ENCODE measurements at regions not wholly inside any gene's neighbourhood (a gene's known extent, or its start where the extent isn't known, plus 50 kb on each side); places are given as distances from the start of the nearest gene placed in this dataset.
A peak's percentile ranks its signal among the peaks of the same experiment; 100 is the strongest.

DNA sequence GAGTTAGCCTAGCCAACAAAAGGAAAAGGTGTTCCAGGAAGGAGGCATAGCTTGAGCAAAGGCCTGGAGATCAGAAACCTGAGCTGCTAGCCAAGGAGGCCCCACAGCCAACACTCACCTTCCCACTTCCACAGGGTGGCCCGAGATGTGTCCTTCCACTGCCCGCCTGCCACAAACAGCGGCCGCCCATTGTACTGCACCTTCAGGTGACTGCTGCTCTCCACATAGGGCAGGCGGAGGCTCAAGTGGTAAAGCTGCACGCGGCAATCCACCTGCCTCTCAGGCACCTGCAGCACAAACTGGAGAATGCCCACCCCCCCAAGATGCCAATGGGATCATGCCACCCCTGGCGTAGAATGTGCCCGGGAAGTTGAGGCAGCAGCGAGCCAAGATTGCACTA is 111.5 kb downstream of the RMI2 start:
- ATAC-seq (no peak), DNase-seq (ENCODE audit: low spot score in 2 of 2) (no peak)
- H3K27ac Mint-ChIP-seq: no peak overlapping the region
- H3K36me3 Mint-ChIP-seq: no peaks in the 10 kb centered on the region
- no peaks in the 10 kb centered on the region for H3K9me3 Mint-ChIP-seq

- ATAC-seq: no peak
- Mint-ChIP-seq H3K27ac (no peak overlapping the region), H3K9me3 (no peaks in the 10 kb centered on the region), H3K36me3 (no peaks in the 10 kb centered on the region)
- DNase-seq (ENCODE audit: low spot score in 2 of 2): no peak
Measured at GRCh38 chr16:11459722-11460121, 114.5 kb downstream of the RMI2 start.

DNA sequence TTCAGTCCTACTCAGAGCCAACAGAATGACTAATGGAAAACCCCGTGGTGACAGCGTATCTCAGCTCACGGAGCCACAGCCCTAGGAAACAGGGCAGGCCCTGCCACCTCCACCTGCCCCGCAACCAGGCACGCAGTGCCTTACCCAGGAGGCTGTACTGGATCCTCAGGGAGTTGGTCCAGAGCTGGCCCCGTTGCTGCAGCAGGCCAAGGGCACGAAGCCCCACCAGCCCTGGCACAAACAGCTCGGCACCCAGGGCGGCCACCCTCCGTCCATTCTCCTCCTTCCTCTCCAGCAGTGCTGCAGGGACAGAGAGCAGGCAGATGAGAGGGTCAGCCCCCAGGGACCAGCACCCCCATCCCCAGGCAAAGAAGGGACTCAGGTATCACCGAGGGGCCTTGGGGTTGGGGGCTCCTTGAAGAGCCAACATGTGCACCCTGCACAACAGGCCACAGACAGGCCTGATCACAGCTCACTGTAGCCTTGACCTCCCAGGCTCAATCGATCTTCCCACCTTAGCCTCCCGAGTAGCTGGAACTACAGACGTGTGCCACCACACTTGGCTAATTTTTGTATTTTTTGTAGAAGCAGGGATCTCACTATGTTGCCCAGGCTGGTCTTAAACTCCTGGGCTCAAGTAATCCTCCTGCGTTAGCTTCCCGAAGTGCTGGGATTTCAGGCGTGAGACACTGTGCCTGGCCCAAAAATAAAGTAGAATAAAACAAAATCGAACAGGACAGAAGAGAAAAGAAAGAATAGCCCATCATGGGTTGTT is 115.7 kb downstream of the RMI2 start:
- Mint-ChIP-seq H3K9me3 (no peaks in the 10 kb centered on the region), H3K27ac (peak overlapping the region in 1 of 2 donors; percentile 29), H3K36me3 (no peaks in the 10 kb centered on the region)
- no peak for ATAC-seq
- no peak for DNase-seq (ENCODE audit: low spot score in 2 of 2)

DNA sequence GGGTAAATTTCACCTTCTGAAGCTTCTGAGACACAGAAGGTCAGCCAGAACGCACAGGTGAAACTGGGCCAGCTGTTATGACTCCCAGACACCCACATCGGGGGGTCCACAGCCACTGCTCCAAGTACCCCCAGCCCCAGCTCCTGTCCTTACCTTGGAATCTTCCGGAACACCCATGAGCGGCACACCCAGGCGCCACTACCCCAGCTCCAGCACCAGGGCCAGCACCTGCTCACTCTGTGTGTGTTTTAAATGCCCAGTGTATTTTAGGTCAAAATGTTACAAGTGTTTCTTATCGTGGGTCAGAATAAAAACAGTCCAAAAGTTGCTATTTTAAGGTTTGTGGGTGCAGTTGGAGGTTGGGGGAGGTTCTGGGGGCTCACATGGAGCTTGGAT is 116.3 kb downstream of the RMI2 start:
- DNase-seq (ENCODE audit: low spot score in 2 of 2): no peak
- no peaks in the 10 kb centered on the region for H3K9me3 Mint-ChIP-seq
- H3K36me3 Mint-ChIP-seq: no peaks in the 10 kb centered on the region
- H3K27ac Mint-ChIP-seq: peak overlapping the region; percentile 22 to 29
- no peak for ATAC-seq

- Mint-ChIP-seq H3K9me3 (no peaks in the 10 kb centered on the region), H3K36me3 (no peaks in the 10 kb centered on the region), H3K27ac (peak overlapping the region in 1 of 2 donors; percentile 1)
- DNase-seq (ENCODE audit: low spot score in 2 of 2): no peak
- no peak for ATAC-seq
Measured at GRCh38 chr16:11462036-11462435, 116.8 kb downstream of the RMI2 start.

GRCh38 chr16:11462861-11463260 is 117.6 kb downstream of the RMI2 start:
- Mint-ChIP-seq H3K9me3 (no peaks in the 10 kb centered on the region), H3K27ac (peak overlapping the region in 1 of 2 donors; percentile 1), H3K36me3 (no peaks in the 10 kb centered on the region)
- no peak for DNase-seq (ENCODE audit: low spot score in 2 of 2)
- ATAC-seq: no peak

DNA sequence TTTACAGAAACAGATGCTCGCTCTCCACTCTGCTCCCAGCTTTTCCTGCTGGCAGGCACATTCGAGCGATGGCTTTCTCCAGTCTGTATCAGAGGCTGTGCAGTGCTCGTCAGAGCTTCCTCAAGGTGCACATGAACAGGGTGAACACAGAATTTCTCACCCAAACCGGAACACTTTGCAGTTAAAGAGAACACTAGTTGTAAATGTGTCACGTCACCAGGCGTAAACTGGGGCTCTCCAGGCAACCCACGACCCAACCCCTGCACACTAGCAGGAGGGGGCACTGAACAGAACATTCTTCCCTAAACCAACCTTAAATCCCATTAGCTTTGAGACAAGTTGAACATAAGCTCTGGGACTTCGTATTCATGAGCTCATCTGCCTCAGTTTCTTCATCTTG is 119.0 kb downstream of the RMI2 start:
- no peak for DNase-seq (ENCODE audit: low spot score in 2 of 2)
- Mint-ChIP-seq H3K9me3 (no peaks in the 10 kb centered on the region), H3K36me3 (no peaks in the 10 kb centered on the region), H3K27ac (no peak overlapping the region)
- ATAC-seq: no peak

- no peaks in the 10 kb centered on the region for H3K36me3 Mint-ChIP-seq
- ATAC-seq (no peak), DNase-seq (ENCODE audit: low spot score in 2 of 2) (no peak)
- H3K27ac Mint-ChIP-seq: no peak overlapping the region
- no peaks in the 10 kb centered on the region for H3K9me3 Mint-ChIP-seq
Measured at GRCh38 chr16:11465675-11466074, 120.4 kb downstream of the RMI2 start.

DNA sequence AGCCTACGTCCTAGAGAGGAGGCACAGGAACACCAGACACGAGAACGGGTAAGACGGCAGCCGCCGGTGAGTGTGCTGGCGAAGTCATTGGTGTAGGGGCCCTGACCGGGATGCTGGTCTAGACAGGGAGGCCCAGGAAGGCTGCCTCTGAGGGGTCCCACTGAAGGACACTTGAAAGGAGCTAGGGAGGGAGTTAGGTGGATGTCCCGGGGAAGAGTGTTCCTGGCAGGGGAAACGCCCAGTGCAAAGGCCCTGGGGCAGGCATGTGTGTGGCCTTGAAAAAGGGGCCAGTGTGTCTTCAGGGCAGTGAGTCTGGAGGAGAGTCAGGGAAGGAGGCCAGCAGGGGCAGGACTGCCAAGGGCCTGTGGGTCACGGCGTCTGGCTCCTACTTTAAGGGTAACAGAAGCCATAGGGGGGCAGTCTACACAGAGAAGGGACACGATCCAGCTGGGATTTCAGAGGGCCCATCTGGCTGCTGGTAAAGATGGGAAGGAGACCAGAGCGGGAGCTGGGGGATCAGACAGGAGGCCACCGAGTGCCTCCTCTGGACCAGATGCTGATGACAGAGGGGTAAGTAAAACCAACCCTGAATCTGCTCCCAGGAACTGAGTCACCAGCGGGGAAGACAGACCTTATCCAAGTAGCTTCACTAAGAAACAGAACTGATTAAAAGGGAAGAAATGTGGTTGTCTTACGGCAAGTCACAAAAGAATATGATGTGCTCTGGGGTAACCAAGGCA is 115.9 kb downstream of the LITAF start:
- Mint-ChIP-seq H3K27ac (peak overlapping the region in 1 of 2 donors; percentile 70), H3K36me3 (no peaks in the 10 kb centered on the region), H3K9me3 (no peaks in the 10 kb centered on the region)
- DNase-seq (ENCODE audit: low spot score in 2 of 2): no peak
- ATAC-seq: no peak

GRCh38 chr16:11471548-11471947 is 115.2 kb downstream of the LITAF start:
- ATAC-seq: no peak

DNA sequence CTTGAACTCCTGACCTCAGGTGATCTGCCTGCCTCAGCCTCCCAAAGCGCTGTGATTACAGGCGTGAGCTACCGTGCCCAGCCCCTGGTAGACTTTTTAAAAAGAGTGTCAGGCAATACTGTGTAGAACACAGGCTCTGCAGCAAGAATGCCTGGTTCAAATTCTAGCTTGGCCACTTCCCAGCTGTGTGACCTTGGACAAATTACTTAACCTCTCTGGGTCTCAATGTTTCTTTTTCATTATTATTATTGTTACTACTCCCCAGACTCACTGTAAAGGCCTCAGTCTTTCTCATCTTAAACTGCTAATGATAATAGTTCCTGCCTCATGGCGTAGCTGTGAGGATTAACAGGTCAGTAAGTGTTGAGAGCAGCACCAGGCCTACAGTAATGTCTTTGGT is 114.3 kb downstream of the LITAF start:
- ATAC-seq (no peak), DNase-seq (ENCODE audit: low spot score in 2 of 2) (no peak)
- Mint-ChIP-seq H3K36me3 (no peaks in the 10 kb centered on the region), H3K9me3 (no peaks in the 10 kb centered on the region), H3K27ac (peak overlapping the region in 1 of 2 donors; percentile 44)

More at GRCh38 chr16:11471548-11471947, 115.2 kb downstream of the LITAF start:
- DNase-seq (ENCODE audit: low spot score in 2 of 2): no peak
- H3K9me3 Mint-ChIP-seq: no peaks in the 10 kb centered on the region
- H3K27ac Mint-ChIP-seq: no peak overlapping the region
- H3K36me3 Mint-ChIP-seq: no peaks in the 10 kb centered on the region

DNA sequence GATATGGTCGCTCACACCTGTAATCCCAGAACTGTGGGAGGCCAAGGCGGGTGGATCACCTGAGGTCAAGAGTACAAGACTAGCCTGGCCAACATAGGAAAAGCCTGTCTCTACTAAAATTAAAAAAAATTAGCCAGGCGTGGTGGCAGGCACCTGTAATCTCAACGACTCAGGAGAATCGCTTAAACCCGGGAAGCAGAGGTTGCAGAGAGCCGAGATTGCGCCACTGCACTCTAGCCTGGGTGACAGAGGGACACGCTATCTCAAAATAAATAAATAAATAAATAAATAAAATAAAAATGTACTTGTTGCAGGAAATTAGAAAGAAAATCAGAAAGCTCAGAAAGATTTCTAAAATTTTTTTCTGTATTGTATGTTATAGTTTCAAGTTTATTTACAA is 113.9 kb downstream of the LITAF start:
- Mint-ChIP-seq H3K36me3 (no peaks in the 10 kb centered on the region), H3K9me3 (no peaks in the 10 kb centered on the region), H3K27ac (no peak overlapping the region)
- no peak for DNase-seq (ENCODE audit: low spot score in 2 of 2)
- no peak for ATAC-seq

GRCh38 chr16:11473728-11474127 is 113.0 kb downstream of the LITAF start:
- DNase-seq (ENCODE audit: low spot score in 2 of 2): no peak
- H3K27ac Mint-ChIP-seq: no peak overlapping the region
- ATAC-seq: no peak
- H3K36me3 Mint-ChIP-seq: no peaks in the 10 kb centered on the region
- no peaks in the 10 kb centered on the region for H3K9me3 Mint-ChIP-seq

DNA sequence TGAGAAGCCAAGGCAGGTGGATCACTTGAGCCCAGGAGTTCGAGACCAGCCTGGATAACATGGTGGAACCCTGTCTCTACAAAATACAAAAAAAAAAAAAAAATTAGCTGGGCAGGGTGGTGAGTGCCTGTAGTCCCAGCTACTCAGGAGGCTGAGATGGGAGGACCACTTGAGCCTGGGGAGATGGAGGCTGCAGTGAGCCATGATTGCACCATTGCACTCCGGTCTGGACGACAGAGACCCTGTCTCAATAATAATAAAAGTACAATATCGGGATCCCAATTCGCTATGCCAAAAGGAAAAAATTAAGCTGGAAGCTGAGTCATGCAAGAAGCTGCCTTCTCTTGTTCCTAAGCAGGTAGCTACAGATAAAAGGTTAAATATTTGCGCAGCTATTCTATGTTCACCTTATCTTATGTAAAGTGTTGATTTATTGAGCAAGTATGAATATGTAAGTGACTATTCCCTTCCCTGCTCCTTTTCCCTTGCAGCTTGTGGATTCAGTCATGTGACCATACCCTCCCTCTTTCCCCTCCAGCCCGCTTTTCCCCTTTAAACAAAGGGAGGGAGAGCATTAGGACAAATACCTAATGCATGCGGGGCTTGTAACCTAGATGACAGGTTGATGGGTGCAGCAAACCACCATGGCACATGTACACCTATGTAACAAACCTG is 112.0 kb downstream of the LITAF start:
- no peak overlapping the region for H3K27ac Mint-ChIP-seq
- H3K36me3 Mint-ChIP-seq: no peaks in the 10 kb centered on the region
- no peaks in the 10 kb centered on the region for H3K9me3 Mint-ChIP-seq
- DNase-seq (ENCODE audit: low spot score in 2 of 2): no peak
- no peak for ATAC-seq

DNA sequence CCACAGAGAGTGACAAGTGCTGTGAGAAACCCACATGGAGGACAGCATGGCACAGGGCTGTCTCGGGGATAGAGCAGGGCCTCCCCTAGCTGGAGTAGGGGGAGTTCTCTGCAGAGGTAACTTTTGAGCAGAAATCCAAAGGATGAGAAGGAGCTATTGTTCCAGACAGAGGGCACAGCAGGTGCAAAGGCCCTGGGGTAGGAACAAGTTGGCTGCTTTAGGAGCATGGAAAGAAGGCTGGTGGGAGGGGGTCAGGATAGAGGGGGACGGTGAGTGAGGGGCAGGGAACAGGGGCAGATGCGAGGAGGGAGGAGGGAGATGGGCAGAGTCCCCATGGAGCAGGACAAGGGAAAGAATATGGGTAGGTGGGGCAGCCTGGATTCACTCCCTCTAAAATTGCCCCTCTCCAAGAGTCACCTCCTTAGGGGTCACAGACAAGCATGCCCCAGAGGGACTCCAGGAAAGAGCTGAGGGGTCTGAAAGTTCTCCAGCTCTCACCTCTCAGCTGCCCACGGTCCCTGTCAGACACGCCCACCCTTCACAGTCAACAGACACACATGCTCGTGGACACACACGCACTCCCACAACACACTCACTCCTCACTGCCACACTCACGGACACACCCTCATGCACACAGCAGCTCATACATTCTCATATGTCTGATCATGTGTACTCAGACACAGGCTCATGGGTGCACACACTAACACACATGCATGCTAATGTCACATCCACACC is 110.7 kb downstream of the LITAF start:
- no peak for ATAC-seq
- H3K36me3 Mint-ChIP-seq: peaks cover 0 to 9% of the 10 kb centered on the region in 2 donors
- H3K27ac Mint-ChIP-seq: no peak overlapping the region

DNA sequence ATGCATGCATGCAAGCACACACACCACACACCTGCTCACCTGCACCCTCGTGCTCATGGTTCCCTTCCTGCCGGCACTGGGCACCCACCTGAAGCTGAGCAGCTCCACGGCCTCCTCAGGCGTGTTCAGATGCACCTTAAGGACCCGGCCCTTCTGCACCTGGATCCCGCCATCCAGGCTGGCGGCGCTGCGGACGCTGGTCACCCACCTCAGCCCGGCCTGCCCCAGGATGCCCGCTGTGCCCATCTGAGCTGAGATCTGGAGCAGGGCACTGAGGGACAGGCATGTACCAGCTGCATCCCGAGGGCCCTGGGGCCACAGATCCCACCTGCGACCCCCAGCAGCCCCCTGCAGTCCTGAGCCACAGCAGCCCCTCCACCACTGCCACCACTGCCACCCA is 110.0 kb downstream of the LITAF start:
- H3K36me3 Mint-ChIP-seq: peaks cover under 1 to 9% of the 10 kb centered on the region in 2 donors
- peaks cover 6 to 12% of the 10 kb centered on the region in 2 donors for H3K9me3 Mint-ChIP-seq
- no peak for ATAC-seq
- DNase-seq (ENCODE audit: low spot score in 2 of 2): no peak
- H3K27ac Mint-ChIP-seq: no peak overlapping the region

More for the DNA sequence above, 110.7 kb downstream of the LITAF start:
- peaks cover 6 to 11% of the 10 kb centered on the region in 2 donors for H3K9me3 Mint-ChIP-seq
- DNase-seq (ENCODE audit: low spot score in 2 of 2): no peak

Measured in activated naive CD4-positive, alpha-beta T cell treated with anti-CD3 and anti-CD28 coated beads, Interleukin-2, amount 50 U/mL, for 72 hours (primary cell).